ENCODE measurements at regions not wholly inside any gene's neighbourhood (a gene's known extent, or its start where the extent isn't known, plus 50 kb on each side); places are given as distances from the start of the nearest gene placed in this dataset.

DNA sequence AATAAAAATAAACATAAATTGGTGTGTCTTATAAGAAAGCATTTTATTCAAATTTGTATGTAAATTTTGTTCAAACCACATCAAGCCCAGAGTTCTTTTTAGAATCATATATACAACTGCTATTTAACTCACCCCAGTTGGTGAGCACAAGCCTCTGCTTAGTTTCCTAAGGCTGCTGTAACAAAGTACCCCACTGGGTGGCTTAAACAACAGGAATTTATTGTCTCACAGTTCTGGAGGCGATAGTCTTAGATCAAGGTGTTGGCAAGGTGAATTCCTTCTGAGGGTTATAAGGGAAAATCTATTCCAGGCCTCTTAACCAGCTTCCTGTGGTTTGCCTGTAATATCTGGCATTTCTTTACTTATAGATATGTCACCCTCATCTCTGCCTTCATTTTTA, 1133.5 kb downstream of the OLFM4 start:
- POLR2A ChIA-PET (ENCODE audit: low non-redundant PET) = no interaction called here
- Histone ChIP-seq H3K9me3 (ENCODE audit: low read depth, low read length, poor library complexity, severe bottlenecking) (no peaks in the 10 kb centered on the region), H3K36me3 (ENCODE audit: insufficient read depth, low read length, poor library complexity, severe bottlenecking) (no peaks in the 10 kb centered on the region), H3K27me3 (replicated peaks; ENCODE audit: insufficient read depth, low read depth, low read length, poor library complexity) (no peaks in the 10 kb centered on the region), H3K4me1 (ENCODE audit: insufficient read depth, low read length, poor library complexity, severe bottlenecking) (no peaks in the 10 kb centered on the region), H3K4me3 (ENCODE audit: low read depth, low read length, poor library complexity, severe bottlenecking) (no peak overlapping the region), H3K27ac (ENCODE audit: low read depth, low read length, poor library complexity, severe bottlenecking) (no peak overlapping the region)
- TF ChIP-seq EZH2 (IDR thresholded peaks at IDR 0.05; ENCODE audit: borderline replicate concordance, low read depth, low read length, poor library complexity, severe bottlenecking) = no peak
- TF ChIP-seq, protein P1, sequence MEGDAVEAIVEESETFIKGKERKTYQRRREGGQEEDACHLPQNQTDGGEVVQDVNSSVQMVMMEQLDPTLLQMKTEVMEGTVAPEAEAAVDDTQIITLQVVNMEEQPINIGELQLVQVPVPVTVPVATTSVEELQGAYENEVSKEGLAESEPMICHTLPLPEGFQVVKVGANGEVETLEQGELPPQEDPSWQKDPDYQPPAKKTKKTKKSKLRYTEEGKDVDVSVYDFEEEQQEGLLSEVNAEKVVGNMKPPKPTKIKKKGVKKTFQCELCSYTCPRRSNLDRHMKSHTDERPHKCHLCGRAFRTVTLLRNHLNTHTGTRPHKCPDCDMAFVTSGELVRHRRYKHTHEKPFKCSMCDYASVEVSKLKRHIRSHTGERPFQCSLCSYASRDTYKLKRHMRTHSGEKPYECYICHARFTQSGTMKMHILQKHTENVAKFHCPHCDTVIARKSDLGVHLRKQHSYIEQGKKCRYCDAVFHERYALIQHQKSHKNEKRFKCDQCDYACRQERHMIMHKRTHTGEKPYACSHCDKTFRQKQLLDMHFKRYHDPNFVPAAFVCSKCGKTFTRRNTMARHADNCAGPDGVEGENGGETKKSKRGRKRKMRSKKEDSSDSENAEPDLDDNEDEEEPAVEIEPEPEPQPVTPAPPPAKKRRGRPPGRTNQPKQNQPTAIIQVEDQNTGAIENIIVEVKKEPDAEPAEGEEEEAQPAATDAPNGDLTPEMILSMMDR (conservative IDR thresholded peaks at IDR 0.05; ENCODE audit: low read depth, low read length) = no peak
- intact Hi-C loops (cut with micrococcal nuclease; ENCODE audit: unreplicated experiment) = no loop called here
- no TSS peak for BruUV-seq (replicated peaks)
- CTCF ChIA-PET = no interaction called here
- no peak for DNase-seq (ENCODE audit: low spot score)

DNA sequence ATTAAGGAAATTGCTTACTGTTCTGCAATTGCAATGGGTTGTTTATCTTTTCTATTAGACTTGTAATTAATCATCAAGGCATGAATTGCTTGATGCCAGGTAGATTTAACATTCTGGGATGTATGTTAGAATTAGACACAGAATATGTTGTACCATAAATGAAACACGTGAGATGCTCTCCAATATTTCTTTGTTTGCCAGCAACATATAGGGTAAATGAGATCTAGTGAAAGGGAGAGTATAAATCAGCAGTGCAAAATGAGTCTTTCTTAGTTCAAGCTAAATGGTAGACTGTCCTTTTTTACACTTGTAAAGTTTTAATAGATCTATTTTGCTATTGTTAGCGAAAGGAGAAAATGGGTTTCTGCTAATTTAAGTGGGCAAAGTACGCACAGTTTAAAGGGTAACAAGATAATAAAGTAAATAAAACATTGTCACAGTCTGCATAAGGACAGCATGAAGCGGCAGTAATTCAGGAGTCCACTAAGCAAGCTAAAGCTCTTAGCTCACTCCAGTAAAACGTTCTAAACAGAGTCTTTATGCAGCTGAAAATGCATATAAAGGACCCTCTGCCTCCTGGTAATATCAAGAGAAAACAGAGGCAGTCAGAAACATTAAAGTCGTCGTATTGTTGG, 1137.1 kb downstream of the OLFM4 start:
- Histone ChIP-seq H3K9me3 (ENCODE audit: low read depth, low read length, poor library complexity, severe bottlenecking) (no peaks in the 10 kb centered on the region), H3K4me1 (ENCODE audit: insufficient read depth, low read length, poor library complexity, severe bottlenecking) (no peaks in the 10 kb centered on the region), H3K27ac (ENCODE audit: low read depth, low read length, poor library complexity, severe bottlenecking) (no peak overlapping the region), H3K4me3 (ENCODE audit: low read depth, low read length, poor library complexity, severe bottlenecking) (no peak overlapping the region), H3K36me3 (ENCODE audit: insufficient read depth, low read length, poor library complexity, severe bottlenecking) (no peaks in the 10 kb centered on the region), H3K27me3 (replicated peaks; ENCODE audit: insufficient read depth, low read depth, low read length, poor library complexity) (no peaks in the 10 kb centered on the region)
- ChIA-PET POLR2A (ENCODE audit: low non-redundant PET) (no interaction called here), CTCF (no interaction called here)
- intact Hi-C loops (cut with micrococcal nuclease; ENCODE audit: unreplicated experiment) = no loop called here
- no peak for DNase-seq (ENCODE audit: low spot score)
- TF ChIP-seq, protein P1 (conservative IDR thresholded peaks at IDR 0.05; ENCODE audit: low read depth, low read length) = no peak
- BruUV-seq (replicated peaks) = no TSS peak

DNA sequence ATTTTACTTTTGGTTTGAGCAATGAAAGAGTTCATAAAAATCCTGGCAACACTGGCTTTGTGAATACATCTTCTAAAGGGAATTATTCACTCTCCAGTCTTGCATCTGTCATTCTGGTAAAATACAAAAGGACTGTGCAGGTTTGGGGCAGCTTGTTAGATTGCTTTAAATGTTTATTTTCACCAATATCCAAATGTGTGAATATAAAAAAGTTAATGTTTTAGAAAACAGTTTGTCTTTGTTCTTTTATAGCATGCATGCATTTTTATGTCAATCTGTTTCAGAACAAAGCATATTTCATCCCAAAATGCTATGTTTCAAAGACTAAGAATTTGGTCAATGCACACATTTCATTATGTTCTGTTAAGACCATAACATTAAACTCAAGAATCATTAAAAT, 1145.4 kb downstream of the OLFM4 start:
- TF ChIP-seq, protein P1 (conservative IDR thresholded peaks at IDR 0.05; ENCODE audit: low read depth, low read length) = no peak
- no peak for TF ChIP-seq EZH2 (IDR thresholded peaks at IDR 0.05; ENCODE audit: borderline replicate concordance, low read depth, low read length, poor library complexity, severe bottlenecking)
- no peaks in the 10 kb centered on the region for H3K9me3 ChIP-seq (ENCODE audit: low read depth, low read length, poor library complexity, severe bottlenecking)
- H3K36me3 ChIP-seq (ENCODE audit: insufficient read depth, low read length, poor library complexity, severe bottlenecking) = no peaks in the 10 kb centered on the region
- no peaks in the 10 kb centered on the region for H3K4me1 ChIP-seq (ENCODE audit: insufficient read depth, low read length, poor library complexity, severe bottlenecking)
- BruUV-seq (replicated peaks) = no TSS peak
- intact Hi-C loops (cut with micrococcal nuclease; ENCODE audit: unreplicated experiment) = no loop called here
- no peaks in the 10 kb centered on the region for H3K27me3 ChIP-seq (replicated peaks; ENCODE audit: insufficient read depth, low read depth, low read length, poor library complexity)
- no peak overlapping the region for H3K4me3 ChIP-seq (ENCODE audit: low read depth, low read length, poor library complexity, severe bottlenecking)
- ChIA-PET POLR2A (ENCODE audit: low non-redundant PET) (no interaction called here), CTCF (no interaction called here)
- no peak for DNase-seq (ENCODE audit: low spot score)
- H3K27ac ChIP-seq (ENCODE audit: low read depth, low read length, poor library complexity, severe bottlenecking) = no peak overlapping the region
